HEK293 (cell line): ENCODE measurements at regions not wholly inside any gene's neighbourhood (a gene's known extent, or its start where the extent isn't known, plus 50 kb on each side); places are given as distances from the start of the nearest gene placed in this dataset.

Experiments
- CTCF ChIA-PET: fragments of 350-600 bp; formaldehyde crosslinking; extraction: SDS; loops from one replicate; lab custom pipeline; 2021; ENCODE audit warnings: antibody characterized with exemption; lab: Yijun Ruan, JAX
- POLR2A ChIA-PET: fragments of 300-600 bp; formaldehyde crosslinking; extraction: SDS; loops from one replicate; lab custom pipeline; 2020; ENCODE audit warnings: antibody characterized with exemption, inconsistent platforms; lab: Yijun Ruan, JAX
- H3K27ac ChIP-seq: fragments of 200-500 bp; sonication (Bioruptor generic); 2 replicates; pipeline ENCODE4 v1.5.1; 2014; ENCODE audit warnings: low read depth, low read length, control low read depth, inconsistent platforms; ENCODE audit errors: extremely low read depth
- H3K36me3 ChIP-seq, 2 experiments: fragments of 200-500 bp in 1 of 2; sonication (Bioruptor generic) in 1 of 2; 1 replicate in 1 of 2; 2 replicates in 1 of 2; pipeline ENCODE4 v1.5.1; 2014 to 2017; ENCODE audit warnings: inconsistent platforms in 2 of 2, low read length in 2 of 2; ENCODE audit not compliant: control insufficient read depth in 2 of 2, insufficient read depth in 1 of 2
- H3K4me1 ChIP-seq: fragments of 200-500 bp; sonication (Bioruptor generic); 2 replicates; pipeline ENCODE4 v1.5.1; 2014; ENCODE audit warnings: mild to moderate bottlenecking, low read length, inconsistent platforms; ENCODE audit not compliant: control insufficient read depth, insufficient read depth
- H3K4me3 ChIP-seq: 2 replicates; pipeline ENCODE4 v1.5.1; 2011; ENCODE audit warnings: low read depth, mild to moderate bottlenecking, control low read depth, low read length, moderate library complexity
- H3K9me3 ChIP-seq: fragments of 200-500 bp; sonication (Bioruptor generic); 2 replicates; pipeline ENCODE4 v1.5.1; 2014; ENCODE audit warnings: low read depth, low read length, inconsistent platforms; ENCODE audit not compliant: control insufficient read depth, insufficient read depth
- BCL6B ChIP-seq: fragments of 450-650 bp; formaldehyde crosslinking; IDR thresholded peaks from 2 replicates; pipeline ENCODE4 v1.5.1; 2017; ENCODE audit warnings: missing biosample characterization, missing genetic modification characterization
- FEZF1 ChIP-seq: fragments of 450-650 bp; formaldehyde crosslinking; IDR thresholded peaks from 2 replicates; pipeline ENCODE4 v1.5.1; 2016; ENCODE audit warnings: missing biosample characterization, missing genetic modification characterization
- GFI1B ChIP-seq: fragments of 450-650 bp; formaldehyde crosslinking; IDR thresholded peaks from 2 replicates; pipeline ENCODE4 v1.5.1; 2016; ENCODE audit warnings: missing biosample characterization, missing genetic modification characterization
- KLF7 ChIP-seq: fragments of 450-650 bp; formaldehyde crosslinking; IDR thresholded peaks from 2 replicates; pipeline ENCODE4 v1.5.1; 2016; ENCODE audit warnings: missing biosample characterization, missing genetic modification characterization, borderline replicate concordance
- ZBTB11 ChIP-seq: fragments of 450-650 bp; formaldehyde crosslinking; conservative IDR thresholded peaks from 2 replicates; pipeline ENCODE4 v1.5.1; 2016; ENCODE audit warnings: low read depth, missing biosample characterization, missing genetic modification characterization
- ZBTB7A ChIP-seq: fragments of 450-650 bp; formaldehyde crosslinking; IDR thresholded peaks from 2 replicates; pipeline ENCODE4 v1.5.1; 2016; ENCODE audit warnings: low read depth, missing biosample characterization, missing genetic modification characterization
- ZNF132 ChIP-seq: fragments of 450-650 bp; formaldehyde crosslinking; IDR thresholded peaks from 2 replicates; pipeline ENCODE4 v1.5.1; 2017; ENCODE audit warnings: missing biosample characterization, missing genetic modification characterization, borderline replicate concordance
- ZNF157 ChIP-seq: fragments of 450-650 bp; formaldehyde crosslinking; IDR thresholded peaks from 2 replicates; pipeline ENCODE4 v1.5.1; 2016; ENCODE audit warnings: missing biosample characterization, missing genetic modification characterization
- ZNF223 ChIP-seq: fragments of 450-650 bp; formaldehyde crosslinking; IDR thresholded peaks from 2 replicates; pipeline ENCODE4 v1.5.1; 2016; ENCODE audit warnings: missing biosample characterization, missing genetic modification characterization
- ZNF248 ChIP-seq: fragments of 450-650 bp; formaldehyde crosslinking; IDR thresholded peaks from 2 replicates; pipeline ENCODE4 v1.5.1; 2017; ENCODE audit warnings: missing biosample characterization, missing genetic modification characterization
- ZNF292 ChIP-seq: fragments of 450-650 bp; formaldehyde crosslinking; IDR thresholded peaks from 2 replicates; pipeline ENCODE4 v1.5.1; 2016; ENCODE audit warnings: low read depth, missing biosample characterization, missing genetic modification characterization, borderline replicate concordance
- ZNF501 ChIP-seq: fragments of 450-650 bp; formaldehyde crosslinking; IDR thresholded peaks from 2 replicates; pipeline ENCODE4 v1.5.1; 2016; ENCODE audit warnings: missing biosample characterization, missing genetic modification characterization
- ZNF510 ChIP-seq: fragments of 450-650 bp; formaldehyde crosslinking; IDR thresholded peaks from 2 replicates; pipeline ENCODE4 v1.5.1; 2018; ENCODE audit warnings: mild to moderate bottlenecking, missing genetic modification characterization, missing biosample characterization; ENCODE audit not compliant: insufficient replicate concordance
- ZNF529 ChIP-seq: fragments of 450-650 bp; formaldehyde crosslinking; IDR thresholded peaks from 2 replicates; pipeline ENCODE4 v1.5.1; 2017; ENCODE audit warnings: missing genetic modification characterization, missing biosample characterization; ENCODE audit not compliant: insufficient replicate concordance
- ZNF555 ChIP-seq: fragments of 450-650 bp; formaldehyde crosslinking; conservative IDR thresholded peaks from 2 replicates; pipeline ENCODE4 v1.5.1; 2017; ENCODE audit warnings: missing biosample characterization, mild to moderate bottlenecking, missing genetic modification characterization, inconsistent platforms
- ZNF561 ChIP-seq: fragments of 450-650 bp; IDR thresholded peaks from 2 replicates; pipeline ENCODE4 v1.5.1; 2018; ENCODE audit warnings: missing biosample characterization, missing genetic modification characterization, borderline replicate concordance
- ZNF585B ChIP-seq: fragments of 450-650 bp; formaldehyde crosslinking; IDR thresholded peaks from 2 replicates; pipeline ENCODE4 v1.5.1; 2016; ENCODE audit warnings: missing biosample characterization, missing genetic modification characterization
- ZNF600 ChIP-seq: fragments of 450-650 bp; formaldehyde crosslinking; IDR thresholded peaks from 2 replicates; pipeline ENCODE4 v1.5.1; 2016; ENCODE audit warnings: missing biosample characterization, missing genetic modification characterization
- ZNF692 ChIP-seq: fragments of 450-650 bp; formaldehyde crosslinking; IDR thresholded peaks from 2 replicates; pipeline ENCODE4 v1.5.1; 2016; ENCODE audit warnings: missing biosample characterization, missing genetic modification characterization
- ZNF701 ChIP-seq: fragments of 450-650 bp; formaldehyde crosslinking; IDR thresholded peaks from 2 replicates; pipeline ENCODE4 v1.5.1; 2016; ENCODE audit warnings: missing biosample characterization, missing genetic modification characterization
- TF ChIP-seq, protein P1 (sequence below): fragments of 450-650 bp; formaldehyde crosslinking; IDR thresholded peaks from 2 replicates; pipeline ENCODE4 v1.5.1; 2016; ENCODE audit warnings: missing biosample characterization, missing genetic modification characterization

GRCh38 chr11:121890377-121890776 is 225.6 kb downstream of the BLID start:
- H3K9me3 ChIP-seq, result no peaks in the 10 kb centered on the region
- H3K36me3 ChIP-seq, result no peaks in the 10 kb centered on the region
- ChIA-PET POLR2A (no interaction called here), CTCF (no interaction called here)
- H3K4me1 ChIP-seq, result no peaks in the 10 kb centered on the region
- no peak overlapping the region for H3K27ac ChIP-seq
- no peak overlapping the region for H3K4me3 ChIP-seq
- TF ChIP-seq KLF7, result no peak
- TF ChIP-seq GFI1B (tag by site-specific recombination), result no peak
- TF ChIP-seq ZNF555 (tag by site-specific recombination), result no peak
- TF ChIP-seq ZNF501 (tag by site-specific recombination), result no peak
- TF ChIP-seq ZNF292, result no peak
- TF ChIP-seq BCL6B, result no peak
- no peak for TF ChIP-seq ZNF600 (tag by site-specific recombination)
- no peak for TF ChIP-seq ZNF529 (tag by site-specific recombination)
- TF ChIP-seq ZNF561, result no peak

GRCh38 chr11:121889931-121890330 is 226.1 kb downstream of the BLID start:
- TF ChIP-seq ZNF223 (tag by site-specific recombination) (no peak), ZNF132 (tag by site-specific recombination) (no peak), ZNF692 (tag by site-specific recombination) (no peak), ZNF701 (tag by site-specific recombination) (no peak)
- Histone ChIP-seq H3K36me3 (no peaks in the 10 kb centered on the region), H3K9me3 (no peaks in the 10 kb centered on the region), H3K27ac (no peak overlapping the region), H3K4me1 (no peaks in the 10 kb centered on the region), H3K4me3 (no peak overlapping the region)
- POLR2A ChIA-PET, result no interaction called here
- CTCF ChIA-PET, result no interaction called here

GRCh38 chr11:121889186-121889585 is 226.8 kb downstream of the BLID start:
- CTCF ChIA-PET, result interaction anchor here (0.6 kb wide), 1 partner anchor 18 kb away, joined by 3 read pairs; no protein-coding TSS in a partner anchor
- POLR2A ChIA-PET, result no interaction called here
- TF ChIP-seq FEZF1 (tag by site-specific recombination) (no peak), ZNF510 (tag by site-specific recombination) (no peak), ZNF692 (tag by site-specific recombination) (no peak), ZNF248 (no peak), ZBTB11 (tag by site-specific recombination) (no peak), ZBTB7A (tag by site-specific recombination) (no peak), ZNF585B (no peak), ZNF157 (tag by site-specific recombination) (no peak)
- TF ChIP-seq, protein P1, sequence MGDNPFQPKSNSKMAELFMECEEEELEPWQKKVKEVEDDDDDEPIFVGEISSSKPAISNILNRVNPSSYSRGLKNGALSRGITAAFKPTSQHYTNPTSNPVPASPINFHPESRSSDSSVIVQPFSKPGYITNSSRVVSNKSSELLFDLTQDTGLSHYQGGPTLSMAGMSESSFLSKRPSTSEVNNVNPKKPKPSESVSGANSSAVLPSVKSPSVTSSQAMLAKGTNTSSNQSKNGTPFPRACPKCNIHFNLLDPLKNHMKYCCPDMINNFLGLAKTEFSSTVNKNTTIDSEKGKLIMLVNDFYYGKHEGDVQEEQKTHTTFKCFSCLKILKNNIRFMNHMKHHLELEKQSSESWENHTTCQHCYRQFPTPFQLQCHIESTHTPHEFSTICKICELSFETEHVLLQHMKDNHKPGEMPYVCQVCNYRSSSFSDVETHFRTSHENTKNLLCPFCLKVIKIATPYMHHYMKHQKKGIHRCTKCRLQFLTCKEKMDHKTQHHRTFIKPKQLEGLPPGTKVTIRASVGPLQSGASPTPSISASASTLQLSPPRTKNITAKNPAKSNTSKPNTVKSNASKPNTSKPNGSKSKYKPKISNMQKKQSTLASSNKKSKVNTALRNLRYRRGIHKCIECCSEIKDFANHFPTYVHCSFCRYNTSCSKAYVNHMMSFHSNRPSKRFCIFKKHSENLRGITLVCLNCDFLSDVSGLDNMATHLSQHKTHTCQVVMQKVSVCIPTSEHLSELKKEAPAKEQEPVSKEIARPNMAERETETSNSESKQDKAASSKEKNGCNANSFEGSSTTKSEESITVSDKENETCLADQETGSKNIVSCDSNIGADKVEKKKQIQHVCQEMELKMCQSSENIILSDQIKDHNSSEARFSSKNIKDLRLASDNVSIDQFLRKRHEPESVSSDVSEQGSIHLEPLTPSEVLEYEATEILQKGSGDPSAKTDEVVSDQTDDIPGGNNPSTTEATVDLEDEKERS (tag by site-specific recombination), result no peak

More at GRCh38 chr11:121889186-121889585, 226.8 kb downstream of the BLID start:
- H3K36me3 ChIP-seq, result no peaks in the 10 kb centered on the region
- H3K4me1 ChIP-seq, result no peaks in the 10 kb centered on the region
- H3K27ac ChIP-seq, result no peak overlapping the region
- no peak overlapping the region for H3K4me3 ChIP-seq
- no peaks in the 10 kb centered on the region for H3K9me3 ChIP-seq
